GM12873 (cell line): ENCODE measurements at regions not wholly inside any gene's neighbourhood (a gene's known extent, or its start where the extent isn't known, plus 50 kb on each side); places are given as distances from the start of the nearest gene placed in this dataset.

Experiments
- TF ChIP-seq, protein P1 (sequence below): IDR thresholded peaks from 2 replicates; pipeline ENCODE4 v1.5.1; 2012; ENCODE audit warnings: low read depth, mild to moderate bottlenecking, moderate library complexity, low read length, control low read depth; ENCODE audit not compliant: insufficient read depth; ENCODE audit errors: missing control alignments

DNA sequence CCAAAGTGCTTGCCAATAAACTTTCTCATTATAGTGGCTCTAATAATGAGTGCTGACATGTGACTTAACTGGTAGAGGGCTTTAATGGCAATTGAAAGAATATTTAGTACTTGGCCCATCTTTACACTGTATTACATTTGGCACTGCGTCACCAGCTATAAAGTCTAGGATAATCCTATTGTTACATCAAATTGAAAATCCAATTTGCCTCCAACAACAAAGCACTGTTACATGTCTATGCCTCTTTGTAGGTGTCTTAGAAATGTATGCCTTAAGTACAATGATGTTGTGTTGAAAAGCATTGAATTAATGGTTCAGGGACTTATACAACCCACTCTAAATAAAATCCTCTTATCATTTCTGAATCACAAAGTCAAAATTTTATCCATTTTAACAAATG, 420.4 kb upstream of the JAG1 start:
- TF ChIP-seq, protein P1, sequence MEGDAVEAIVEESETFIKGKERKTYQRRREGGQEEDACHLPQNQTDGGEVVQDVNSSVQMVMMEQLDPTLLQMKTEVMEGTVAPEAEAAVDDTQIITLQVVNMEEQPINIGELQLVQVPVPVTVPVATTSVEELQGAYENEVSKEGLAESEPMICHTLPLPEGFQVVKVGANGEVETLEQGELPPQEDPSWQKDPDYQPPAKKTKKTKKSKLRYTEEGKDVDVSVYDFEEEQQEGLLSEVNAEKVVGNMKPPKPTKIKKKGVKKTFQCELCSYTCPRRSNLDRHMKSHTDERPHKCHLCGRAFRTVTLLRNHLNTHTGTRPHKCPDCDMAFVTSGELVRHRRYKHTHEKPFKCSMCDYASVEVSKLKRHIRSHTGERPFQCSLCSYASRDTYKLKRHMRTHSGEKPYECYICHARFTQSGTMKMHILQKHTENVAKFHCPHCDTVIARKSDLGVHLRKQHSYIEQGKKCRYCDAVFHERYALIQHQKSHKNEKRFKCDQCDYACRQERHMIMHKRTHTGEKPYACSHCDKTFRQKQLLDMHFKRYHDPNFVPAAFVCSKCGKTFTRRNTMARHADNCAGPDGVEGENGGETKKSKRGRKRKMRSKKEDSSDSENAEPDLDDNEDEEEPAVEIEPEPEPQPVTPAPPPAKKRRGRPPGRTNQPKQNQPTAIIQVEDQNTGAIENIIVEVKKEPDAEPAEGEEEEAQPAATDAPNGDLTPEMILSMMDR, result no peak

DNA sequence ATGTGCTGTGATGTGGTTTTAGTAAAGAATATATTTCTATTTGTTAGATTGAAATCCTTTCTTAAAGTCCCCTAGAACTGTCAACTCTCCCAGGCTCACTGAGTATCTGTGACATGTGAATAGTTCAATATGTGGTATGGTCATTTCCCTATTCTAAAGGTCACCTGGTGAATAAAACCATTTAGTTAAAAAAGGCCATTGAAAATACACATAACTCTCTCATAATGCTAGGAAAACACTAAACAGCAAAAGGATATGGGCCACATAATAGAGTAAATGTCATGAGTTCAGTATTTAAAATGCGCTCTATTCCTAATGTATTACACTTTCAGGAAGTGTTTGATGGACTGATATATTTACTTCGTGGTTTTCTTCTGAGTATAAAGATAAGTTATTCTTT, 420.9 kb upstream of the JAG1 start:
- TF ChIP-seq, protein P1, result no peak

DNA sequence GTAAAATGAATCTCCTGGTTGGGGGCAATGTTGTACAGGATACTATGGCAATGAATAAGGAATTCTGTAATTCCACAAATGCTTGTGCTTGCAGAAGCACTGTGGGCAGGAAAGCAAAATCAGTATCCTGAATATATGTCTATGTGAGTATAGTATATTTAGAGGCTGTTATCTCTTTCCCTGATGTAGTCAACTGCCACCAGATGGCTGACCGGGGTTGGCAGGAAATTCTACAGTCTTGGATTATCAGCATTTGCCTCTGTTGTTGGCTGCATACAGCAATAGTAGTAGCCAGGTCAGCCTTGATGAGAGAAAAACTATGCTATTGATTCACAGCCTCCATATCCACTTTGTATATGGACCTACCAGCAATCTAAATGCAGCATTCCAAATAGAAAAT, 425.1 kb upstream of the JAG1 start:
- TF ChIP-seq, protein P1, result no peak

DNA sequence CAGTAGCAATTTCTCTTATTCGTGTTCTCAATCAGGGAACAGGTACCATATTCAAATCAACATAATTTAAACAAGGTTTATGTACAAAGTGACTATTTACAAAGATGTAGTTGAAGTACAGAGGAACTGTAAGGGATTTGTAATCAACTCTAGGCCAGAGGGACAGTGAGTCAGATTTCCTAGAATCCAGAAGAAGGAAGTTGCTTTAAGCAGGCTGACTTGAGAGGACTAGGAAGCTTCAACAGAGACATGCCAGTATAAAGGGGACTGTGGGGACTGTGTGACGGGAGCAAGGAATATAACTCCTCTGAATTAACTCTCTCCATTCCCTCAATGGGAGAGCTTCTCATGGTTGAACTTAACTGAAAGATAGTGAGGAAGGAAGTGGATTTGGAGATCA, 427.4 kb upstream of the JAG1 start:
- TF ChIP-seq, protein P1, result no peak

DNA sequence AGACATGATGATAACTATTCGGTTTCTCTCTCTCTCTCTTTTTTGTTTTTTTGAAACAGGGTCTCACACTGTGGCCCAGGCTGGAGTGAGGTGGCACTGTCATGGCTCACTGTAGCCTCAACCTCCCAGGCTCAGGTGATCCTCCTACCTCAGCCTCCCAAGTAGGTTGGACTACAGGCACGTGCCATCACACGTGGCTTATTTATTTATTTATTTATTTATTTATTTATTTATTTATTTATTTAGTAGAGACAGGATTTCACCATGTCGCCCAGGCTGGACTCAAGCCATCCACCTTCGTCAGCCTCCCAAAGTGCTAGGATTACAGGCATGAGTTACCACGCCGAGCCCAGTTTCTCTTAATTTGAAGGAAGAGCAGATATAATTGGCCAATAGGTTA, 427.9 kb upstream of the JAG1 start:
- TF ChIP-seq, protein P1, result no peak

DNA sequence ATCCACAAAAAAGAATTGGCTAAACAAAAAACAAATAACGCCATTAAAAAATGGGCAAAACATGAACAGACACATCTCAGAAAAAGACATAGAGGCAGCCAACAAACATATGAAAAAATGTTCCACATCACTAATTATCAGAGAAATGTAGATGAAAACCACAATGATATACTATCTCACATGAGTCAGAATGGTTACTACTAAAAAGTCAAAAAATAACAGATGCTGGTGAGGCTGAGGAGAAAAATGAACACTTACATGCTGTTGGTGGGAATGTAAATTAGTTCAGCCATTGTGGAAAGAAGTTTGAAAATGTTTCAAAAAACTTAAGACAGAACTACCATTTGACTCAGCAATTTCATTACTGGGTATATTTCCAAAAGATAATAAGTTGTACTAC, 430.1 kb upstream of the JAG1 start:
- TF ChIP-seq, protein P1, result no peak

DNA sequence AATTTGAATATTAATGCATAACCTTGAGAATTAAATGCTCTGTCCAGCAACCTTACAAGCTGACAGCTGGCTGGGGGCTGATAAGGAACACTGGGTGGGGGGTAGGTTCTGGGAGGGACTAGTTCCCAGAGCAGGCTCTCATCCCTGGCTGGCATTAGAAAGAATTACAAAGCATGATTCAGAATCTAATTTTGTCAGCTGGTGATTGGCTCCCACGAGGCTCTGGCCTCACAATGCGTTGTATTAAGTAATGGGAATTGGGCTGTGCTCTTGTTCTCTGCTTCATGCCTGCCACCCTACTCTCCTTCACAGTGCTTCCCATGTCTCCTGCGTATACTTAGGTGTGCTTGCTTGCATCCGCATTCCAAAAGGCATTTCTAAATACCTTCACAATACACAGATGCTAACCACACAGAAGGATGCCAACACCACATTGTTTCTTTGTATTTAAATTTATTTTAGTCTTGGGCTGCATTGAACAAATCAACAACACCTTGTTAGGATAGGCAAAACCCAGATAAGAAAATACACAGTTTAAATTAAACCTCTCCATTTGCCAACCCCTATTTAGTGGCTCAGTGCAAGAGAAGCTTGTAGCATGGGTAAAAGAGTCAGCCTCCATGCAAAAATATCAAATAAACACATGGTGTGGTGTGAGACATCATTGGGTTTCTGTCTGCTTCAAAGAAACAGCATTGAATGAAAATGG, 434.5 kb upstream of the JAG1 start:
- TF ChIP-seq, protein P1, result no peak
